ENCODE measurements at regions not wholly inside any gene's neighbourhood (a gene's known extent, or its start where the extent isn't known, plus 50 kb on each side); places are given as distances from the start of the nearest gene placed in this dataset.

DNA sequence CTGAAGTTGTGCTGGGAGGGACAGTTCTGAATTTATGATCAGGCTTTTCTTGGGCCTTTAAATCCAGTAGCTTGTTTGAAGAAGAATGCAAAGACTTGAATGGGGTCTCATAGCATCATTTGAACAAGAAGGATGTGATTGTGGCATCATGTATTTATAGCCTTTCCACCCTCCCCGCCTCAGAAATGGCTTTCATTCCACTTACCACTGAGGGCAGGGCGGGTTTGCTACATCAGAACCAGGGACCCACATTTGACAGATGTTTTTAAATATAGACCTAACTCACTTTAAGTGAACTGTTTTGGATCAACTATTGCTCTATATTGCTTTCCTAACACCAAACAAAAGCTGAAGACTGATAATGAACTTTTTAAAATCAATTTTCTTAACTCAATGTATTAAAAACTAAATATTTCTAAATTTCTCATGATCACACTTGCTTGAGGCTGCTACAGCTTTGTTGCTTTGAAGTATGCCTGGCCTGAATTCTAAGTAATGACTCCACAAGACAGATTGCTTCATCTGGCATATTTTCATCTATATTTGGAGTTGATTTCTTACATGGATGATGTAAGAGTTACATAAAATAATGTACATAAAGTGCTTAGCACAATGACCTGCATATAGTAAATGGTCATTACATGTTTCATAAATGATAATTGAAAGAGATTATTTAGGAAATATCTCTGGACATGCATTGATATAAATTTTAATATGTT lies 1552.9 kb upstream of the SLC39A10 start:
- TF ChIP-seq, protein P1, sequence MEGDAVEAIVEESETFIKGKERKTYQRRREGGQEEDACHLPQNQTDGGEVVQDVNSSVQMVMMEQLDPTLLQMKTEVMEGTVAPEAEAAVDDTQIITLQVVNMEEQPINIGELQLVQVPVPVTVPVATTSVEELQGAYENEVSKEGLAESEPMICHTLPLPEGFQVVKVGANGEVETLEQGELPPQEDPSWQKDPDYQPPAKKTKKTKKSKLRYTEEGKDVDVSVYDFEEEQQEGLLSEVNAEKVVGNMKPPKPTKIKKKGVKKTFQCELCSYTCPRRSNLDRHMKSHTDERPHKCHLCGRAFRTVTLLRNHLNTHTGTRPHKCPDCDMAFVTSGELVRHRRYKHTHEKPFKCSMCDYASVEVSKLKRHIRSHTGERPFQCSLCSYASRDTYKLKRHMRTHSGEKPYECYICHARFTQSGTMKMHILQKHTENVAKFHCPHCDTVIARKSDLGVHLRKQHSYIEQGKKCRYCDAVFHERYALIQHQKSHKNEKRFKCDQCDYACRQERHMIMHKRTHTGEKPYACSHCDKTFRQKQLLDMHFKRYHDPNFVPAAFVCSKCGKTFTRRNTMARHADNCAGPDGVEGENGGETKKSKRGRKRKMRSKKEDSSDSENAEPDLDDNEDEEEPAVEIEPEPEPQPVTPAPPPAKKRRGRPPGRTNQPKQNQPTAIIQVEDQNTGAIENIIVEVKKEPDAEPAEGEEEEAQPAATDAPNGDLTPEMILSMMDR (IDR thresholded peaks at IDR 0.05; ENCODE audit: low read depth, low read length): no peak
- no peak for TF ChIP-seq EZH2phosphoT487 (IDR thresholded peaks at IDR 0.05; ENCODE audit: low read depth)
